DMS 273 (cell line): ENCODE measurements at regions not wholly inside any gene's neighbourhood (a gene's known extent, or its start where the extent isn't known, plus 50 kb on each side); places are given as distances from the start of the nearest gene placed in this dataset.
"Not testable (repeated sequence)": the region's sequence is repeated elsewhere in the genome, so short reads cannot be mapped to it uniquely, and the experiment has no call there.

Source experiments
- DNase-seq: peaks from one replicate; lab custom pipeline; 2025; ENCODE audit not compliant: unreplicated experiment; lab: John Stamatoyannopoulos, UW

DNA sequence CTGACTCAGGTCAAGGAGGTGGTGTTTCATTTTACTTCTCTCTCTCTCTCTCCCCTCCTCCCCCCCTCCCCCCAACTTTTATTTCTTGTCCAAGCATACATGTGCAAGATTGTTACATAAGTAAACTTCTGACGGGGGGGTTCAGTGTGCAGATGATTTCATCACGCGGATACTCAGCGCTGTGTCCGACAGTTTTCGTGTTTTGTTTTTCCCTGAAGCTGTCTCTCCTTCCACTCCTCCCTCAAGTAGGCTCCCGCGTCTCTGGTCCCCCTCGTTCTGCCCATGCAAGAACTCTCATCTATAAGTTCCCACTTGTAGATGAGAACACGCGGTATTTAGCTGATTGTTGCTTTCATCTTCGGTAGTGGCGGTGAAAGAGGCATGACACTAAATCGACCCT lies 111.0 kb upstream of the ANKRD30BL start:
- no peak for DNase-seq

- DNase-seq: not testable (repeated sequence)
These were observed 111.8 kb upstream of the ANKRD30BL start for GRCh38 chr2:132273585-132273984.

DNA sequence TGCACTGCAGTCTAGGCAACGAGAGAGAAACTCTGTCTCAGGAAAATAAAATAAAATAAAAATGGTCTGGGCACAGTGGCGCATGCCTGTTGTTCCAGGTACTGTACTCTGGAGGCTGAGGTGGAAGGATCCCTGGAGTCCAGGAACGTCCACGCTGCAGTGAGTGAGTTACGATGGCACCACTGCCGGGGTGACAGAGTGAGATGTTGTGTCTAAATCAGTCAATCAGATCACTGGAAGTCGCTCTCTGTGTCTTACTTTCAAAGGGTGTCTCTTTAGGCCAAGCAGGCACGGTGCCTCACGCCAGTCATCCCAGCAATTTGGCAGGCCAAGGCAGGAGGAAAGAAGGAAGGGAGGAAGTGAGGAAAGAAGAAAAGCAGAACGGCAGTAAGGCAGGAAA lies 112.2 kb upstream of the ANKRD30BL start:
- no peak for DNase-seq

DNA sequence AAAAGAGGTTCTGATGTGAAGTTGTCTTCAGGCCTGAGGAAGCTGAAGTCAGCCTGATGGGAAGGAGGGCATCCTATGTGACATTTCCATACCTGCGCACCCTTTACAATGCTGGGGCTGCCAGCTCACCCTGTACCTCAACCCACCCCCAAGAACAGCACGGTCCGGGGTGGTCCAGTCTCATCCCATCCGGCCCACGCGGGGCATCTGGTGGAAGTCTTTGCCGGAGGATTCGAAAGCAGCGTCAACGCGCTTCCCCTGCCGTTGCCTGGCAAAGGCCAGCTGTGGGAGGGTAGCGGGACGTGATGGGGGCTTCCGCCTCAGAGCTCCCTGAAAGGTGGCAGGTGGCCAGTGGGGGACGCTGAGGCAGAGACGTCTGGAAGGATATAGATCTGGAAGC lies 113.6 kb upstream of the ANKRD30BL start:
- no peak for DNase-seq

- DNase-seq: no peak
These were observed 114.8 kb upstream of the ANKRD30BL start for GRCh38 chr2:132276571-132276981.

DNA sequence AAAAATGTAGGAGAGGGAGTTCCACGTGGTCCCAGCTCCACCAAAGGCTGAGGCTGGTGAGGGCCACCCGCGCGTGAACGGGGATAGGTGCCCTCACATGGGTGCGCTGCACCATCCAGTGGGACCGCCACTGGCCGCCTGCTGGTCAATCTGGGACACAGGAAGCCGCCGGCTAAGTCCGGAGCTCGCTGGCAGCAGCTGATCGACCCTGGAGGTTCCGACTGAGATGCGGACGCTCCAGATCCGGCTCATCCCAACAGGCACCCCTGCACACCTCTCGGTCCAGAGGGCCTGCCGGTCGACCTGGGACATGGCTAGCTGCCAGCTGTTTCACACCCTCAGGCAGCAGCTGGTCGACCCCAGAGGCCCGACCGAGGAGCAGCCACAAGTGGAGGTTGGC lies 116.5 kb upstream of the ANKRD30BL start:
- no peak for DNase-seq

DNA sequence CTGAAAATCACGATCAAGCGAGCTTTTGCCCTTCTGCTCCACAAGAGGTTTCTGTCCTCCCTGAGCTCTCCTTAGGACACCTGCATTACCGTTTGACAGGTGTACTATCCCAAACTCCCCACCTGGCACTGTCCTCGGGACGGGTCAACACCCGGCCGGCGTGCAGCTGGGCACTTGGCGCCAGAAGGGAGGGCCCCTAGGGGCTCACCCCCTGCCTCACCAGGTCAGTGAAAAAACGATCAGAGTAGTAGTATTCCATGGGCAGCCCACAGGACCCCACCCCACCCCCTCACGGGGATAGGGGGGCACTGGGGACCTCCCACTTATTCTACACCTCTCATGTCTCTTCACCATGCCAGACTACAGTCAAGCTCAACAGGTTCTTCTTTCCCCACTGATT lies 117.6 kb upstream of the ANKRD30BL start:
- DNase-seq: no peak

GRCh38 chr2:132279930-132280615 lies 118.3 kb upstream of the ANKRD30BL start:
- DNase-seq: no peak

DNA sequence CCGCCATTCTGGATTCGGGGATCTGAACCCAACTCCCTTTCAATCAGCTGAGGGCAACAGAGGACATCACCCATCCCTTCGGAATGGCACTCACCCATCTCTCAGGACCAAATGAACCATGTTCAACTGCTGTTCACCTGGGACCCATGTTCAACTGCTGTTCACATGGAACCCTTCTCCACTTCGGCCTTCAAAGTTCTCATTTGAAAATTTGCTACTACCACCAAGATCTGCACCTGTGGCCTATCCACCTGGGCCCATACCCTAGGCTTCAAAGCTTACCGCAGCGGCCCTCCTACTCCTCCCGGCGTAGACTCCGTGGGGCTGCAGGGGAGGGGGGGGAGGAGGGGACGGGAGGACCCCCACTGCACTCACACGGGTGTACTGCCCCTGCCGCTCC lies 119.2 kb upstream of the ANKRD30BL start:
- DNase-seq: no peak

DNA sequence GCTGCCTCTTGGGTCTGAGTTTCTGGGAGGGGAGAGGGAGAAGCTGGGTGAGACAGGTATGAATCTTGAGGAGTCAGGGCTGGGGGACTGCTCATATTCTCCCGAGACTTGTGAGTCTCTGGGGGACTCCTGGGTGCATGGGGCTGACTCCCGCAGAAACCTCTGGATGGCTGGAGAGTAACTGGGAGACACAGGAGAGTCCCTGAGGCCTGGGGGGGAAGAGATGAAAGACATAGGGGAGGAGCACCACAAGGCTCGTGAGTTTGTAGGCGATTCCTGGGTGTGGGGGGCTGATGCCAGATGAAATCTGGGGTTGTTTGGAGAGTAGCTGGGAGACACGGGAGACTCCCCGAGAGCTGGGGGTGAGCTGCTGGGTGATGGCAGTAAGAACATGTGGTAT lies 120.4 kb upstream of the ANKRD30BL start:
- not testable (repeated sequence) for DNase-seq

GRCh38 chr2:132282911-132283310 lies 121.2 kb upstream of the ANKRD30BL start:
- no peak for DNase-seq

DNA sequence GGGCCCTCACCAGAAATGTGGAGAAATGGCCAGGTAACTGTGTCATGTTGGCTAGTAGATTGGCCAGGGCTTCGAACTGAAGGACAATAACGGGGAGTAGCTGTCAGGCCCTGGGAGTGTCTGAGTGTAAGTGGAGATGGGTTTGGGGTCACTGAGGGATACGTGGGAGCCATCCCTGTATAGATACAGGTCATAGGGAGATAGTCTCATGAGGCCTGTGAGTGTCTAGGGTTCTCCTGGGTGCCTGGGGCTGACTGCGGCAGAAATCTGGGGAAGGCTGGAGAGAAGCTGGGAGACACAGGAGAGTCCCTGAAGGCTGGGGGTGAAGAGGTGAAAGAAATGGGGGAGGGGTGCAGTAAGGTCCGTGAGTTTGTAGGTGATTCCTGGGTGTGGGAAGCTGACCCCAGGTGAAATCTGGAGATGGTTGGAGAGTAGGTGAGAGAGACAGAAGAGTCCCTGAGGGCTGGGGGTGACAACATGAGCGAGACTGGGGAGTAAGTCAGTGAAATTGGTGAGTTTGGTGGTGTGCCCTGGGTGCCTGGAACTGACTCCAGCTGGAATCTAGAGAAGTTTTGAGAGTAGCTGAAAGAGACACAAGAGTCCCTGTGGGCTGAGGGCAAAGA lies 124.6 kb upstream of the ANKRD30BL start:
- not testable (repeated sequence) for DNase-seq

DNA sequence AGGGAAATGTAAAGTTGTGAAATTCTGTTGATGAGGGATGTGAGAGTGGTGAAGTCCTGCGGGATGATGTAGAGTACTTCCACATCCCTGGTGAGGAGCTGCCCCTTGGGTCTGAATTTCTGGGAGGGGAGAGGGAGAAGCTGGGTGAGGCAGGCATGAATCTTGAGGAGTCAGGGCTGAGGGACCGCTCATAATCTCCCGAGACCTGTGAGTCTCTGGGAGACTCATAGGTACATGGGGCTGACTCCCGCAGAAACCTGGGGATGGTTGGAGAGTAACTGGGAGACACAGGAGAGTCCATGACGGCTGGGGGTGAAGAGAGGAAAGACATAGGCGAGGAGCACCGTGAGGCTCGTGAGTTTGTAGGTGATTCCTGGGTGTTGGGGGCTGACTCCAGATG lies 126.2 kb upstream of the ANKRD30BL start:
- not testable (repeated sequence) for DNase-seq

DNA sequence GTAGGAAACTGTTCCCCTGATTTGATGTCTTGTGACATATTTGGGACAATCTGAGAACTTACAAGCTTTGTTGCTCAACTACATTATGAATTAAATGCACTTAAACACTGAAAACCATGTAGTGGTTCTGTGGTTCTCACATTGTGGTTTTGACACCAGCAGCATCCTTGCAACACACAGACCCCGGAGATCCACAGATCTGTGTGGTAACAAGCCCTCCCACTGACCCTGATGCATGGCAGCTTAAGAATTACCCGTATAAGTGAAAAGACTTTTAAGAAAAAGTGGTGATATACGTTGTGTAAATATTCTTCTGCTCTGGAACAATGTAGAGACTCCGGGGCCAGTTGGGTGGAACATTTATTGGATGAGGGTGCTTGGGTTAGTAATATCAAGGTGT lies 127.4 kb upstream of the ANKRD30BL start:
- DNase-seq: not testable (repeated sequence)

DNA sequence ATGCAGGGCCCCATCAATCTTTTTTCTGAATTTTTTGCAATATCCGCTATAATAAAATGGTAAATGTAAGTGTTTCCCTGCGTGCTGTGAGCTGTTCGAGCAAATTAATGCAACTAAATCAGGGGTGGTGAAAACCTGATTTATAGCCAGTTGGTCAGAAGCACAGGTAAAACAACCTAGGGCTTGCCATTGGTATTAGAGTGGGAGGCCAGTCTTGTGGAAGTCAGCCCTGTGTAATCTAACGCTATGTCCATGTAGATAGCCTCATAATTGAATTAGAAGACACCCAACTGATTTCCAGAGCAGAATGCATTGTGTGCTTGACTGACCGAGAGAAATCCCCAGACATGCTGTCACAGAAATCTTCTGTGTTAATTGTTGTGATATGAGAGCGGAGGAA lies 126.8 kb upstream of the GPR39 start:
- not testable (repeated sequence) for DNase-seq

- DNase-seq: not testable (repeated sequence)
These were observed 115.8 kb upstream of the GPR39 start for GRCh38 chr2:132300592-132301378.

- not testable (repeated sequence) for DNase-seq
These were observed 111.8 kb upstream of the GPR39 start for GRCh38 chr2:132304661-132305380.

- DNase-seq: peak; percentile 10
These were observed 108.9 kb upstream of the GPR39 start for GRCh38 chr2:132307613-132308198.

- DNase-seq: not testable (repeated sequence)
These were observed 107.4 kb upstream of the GPR39 start for GRCh38 chr2:132309203-132309602.

GRCh38 chr2:132315546-132315945 lies 101.1 kb upstream of the GPR39 start:
- DNase-seq: not testable (repeated sequence)
